ENCODE measurements at regions not wholly inside any gene's neighbourhood (a gene's known extent, or its start where the extent isn't known, plus 50 kb on each side); places are given as distances from the start of the nearest gene placed in this dataset.
"Not testable (repeated sequence)": the region's sequence is repeated elsewhere in the genome, so short reads cannot be mapped to it uniquely, and the experiment has no call there.

GRCh38 chr21:15293240-15293639 lies 228.4 kb upstream of the NRIP1 start:
- Mint-ChIP-seq H3K27me3 (ENCODE audit: low read depth, poor library complexity) (no peaks in the 10 kb centered on the region), H3K9me3 (no peaks in the 10 kb centered on the region), H3K27ac (peak overlapping the region; percentile 12), H3K4me3 (no peak overlapping the region), H3K4me1 (peaks cover 55% of the 10 kb centered on the region), H3K36me3 (ENCODE audit: low read depth) (no peaks in the 10 kb centered on the region)
- no peak for TF ChIP-seq CTCF (IDR thresholded peaks at IDR 0.05)
- no peak for DNase-seq

GRCh38 chr21:15295875-15296274 lies 231.1 kb upstream of the NRIP1 start:
- Mint-ChIP-seq H3K36me3 (ENCODE audit: low read depth) (no peaks in the 10 kb centered on the region), H3K27ac (no peak overlapping the region), H3K9me3 (peaks cover 11% of the 10 kb centered on the region), H3K4me1 (peaks cover 43% of the 10 kb centered on the region), H3K4me3 (no peak overlapping the region), H3K27me3 (ENCODE audit: low read depth, poor library complexity) (no peaks in the 10 kb centered on the region)
- no peak for TF ChIP-seq CTCF (IDR thresholded peaks at IDR 0.05)
- DNase-seq, result no peak

- Mint-ChIP-seq H3K4me3 (no peak overlapping the region), H3K27me3 (ENCODE audit: low read depth, poor library complexity) (no peaks in the 10 kb centered on the region), H3K4me1 (peaks cover 23% of the 10 kb centered on the region), H3K36me3 (ENCODE audit: low read depth) (peaks cover 14% of the 10 kb centered on the region), H3K9me3 (peaks cover 29% of the 10 kb centered on the region), H3K27ac (no peak overlapping the region)
- no peak for DNase-seq
- no peak for TF ChIP-seq CTCF (IDR thresholded peaks at IDR 0.05)
Observed at GRCh38 chr21:15297824-15298223, 233.0 kb upstream of the NRIP1 start.

- Mint-ChIP-seq H3K27ac (no peak overlapping the region), H3K36me3 (ENCODE audit: low read depth) (peaks cover 14% of the 10 kb centered on the region), H3K9me3 (peaks cover 30% of the 10 kb centered on the region), H3K4me1 (peaks cover 18% of the 10 kb centered on the region), H3K27me3 (ENCODE audit: low read depth, poor library complexity) (no peaks in the 10 kb centered on the region), H3K4me3 (no peak overlapping the region)
- no peak for TF ChIP-seq CTCF (IDR thresholded peaks at IDR 0.05)
- no peak for DNase-seq
Observed at GRCh38 chr21:15298306-15298705, 233.5 kb upstream of the NRIP1 start.

- not testable (repeated sequence) for H3K27me3 Mint-ChIP-seq (ENCODE audit: low read depth, poor library complexity); H3K4me3 Mint-ChIP-seq; DNase-seq; H3K27ac Mint-ChIP-seq
- peaks cover 14% of the 10 kb centered on the region for H3K4me1 Mint-ChIP-seq
- peaks cover 14% of the 10 kb centered on the region for H3K36me3 Mint-ChIP-seq (ENCODE audit: low read depth)
- peaks cover 30% of the 10 kb centered on the region for H3K9me3 Mint-ChIP-seq
Observed at GRCh38 chr21:15298755-15299154, 234.0 kb upstream of the NRIP1 start.

- H3K27me3 Mint-ChIP-seq (ENCODE audit: low read depth, poor library complexity), result no peaks in the 10 kb centered on the region
- no peak for TF ChIP-seq CTCF (IDR thresholded peaks at IDR 0.05)
- peaks cover 14% of the 10 kb centered on the region for H3K36me3 Mint-ChIP-seq (ENCODE audit: low read depth)
- DNase-seq, result no peak
- no peak overlapping the region for H3K4me3 Mint-ChIP-seq
- H3K27ac Mint-ChIP-seq, result no peak overlapping the region
- peaks cover 12% of the 10 kb centered on the region for H3K4me1 Mint-ChIP-seq
- H3K9me3 Mint-ChIP-seq, result peaks cover 30% of the 10 kb centered on the region
Observed at GRCh38 chr21:15300131-15300530, 235.3 kb upstream of the NRIP1 start.

Measured in nephron progenitor cell (in vitro differentiated cells).